Loucy (cell line): ENCODE measurements at regions not wholly inside any gene's neighbourhood (a gene's known extent, or its start where the extent isn't known, plus 50 kb on each side); places are given as distances from the start of the nearest gene placed in this dataset.

Source experiments
- EZH2phosphoT487 ChIP-seq: fragments of 200-600 bp; IDR thresholded peaks from 2 replicates; pipeline ENCODE4 v1.6.1; 2018; ENCODE audit warnings: antibody characterized with exemption, mild to moderate bottlenecking, moderate library complexity, borderline replicate concordance
- TF ChIP-seq, protein P1 (sequence below): fragments of 200-600 bp; sonication (generic); conservative IDR thresholded peaks from 2 replicates; pipeline ENCODE4 v1.5.1; 2014; ENCODE audit warnings: mild to moderate bottlenecking, antibody characterized with exemption, low read length

DNA sequence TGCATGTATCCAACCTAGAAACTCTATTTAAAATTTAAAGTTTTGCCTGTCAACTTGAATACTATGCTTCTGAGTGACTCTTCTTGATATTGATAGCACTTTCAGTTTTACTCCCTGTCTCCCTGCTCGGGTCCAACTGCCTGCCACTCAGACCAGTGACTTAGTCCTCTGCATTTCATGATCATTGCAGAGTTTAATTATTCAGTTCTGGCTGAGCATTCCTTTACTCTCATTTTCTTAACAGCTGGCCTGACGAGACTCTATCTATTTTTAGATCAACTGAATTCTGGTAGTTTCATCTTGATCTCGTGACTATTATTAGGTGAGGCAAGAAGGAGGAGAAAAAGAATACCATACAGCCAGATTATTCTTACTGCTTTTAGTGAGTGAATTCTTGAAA is 617.4 kb downstream of the SI start:
- TF ChIP-seq, protein P1, sequence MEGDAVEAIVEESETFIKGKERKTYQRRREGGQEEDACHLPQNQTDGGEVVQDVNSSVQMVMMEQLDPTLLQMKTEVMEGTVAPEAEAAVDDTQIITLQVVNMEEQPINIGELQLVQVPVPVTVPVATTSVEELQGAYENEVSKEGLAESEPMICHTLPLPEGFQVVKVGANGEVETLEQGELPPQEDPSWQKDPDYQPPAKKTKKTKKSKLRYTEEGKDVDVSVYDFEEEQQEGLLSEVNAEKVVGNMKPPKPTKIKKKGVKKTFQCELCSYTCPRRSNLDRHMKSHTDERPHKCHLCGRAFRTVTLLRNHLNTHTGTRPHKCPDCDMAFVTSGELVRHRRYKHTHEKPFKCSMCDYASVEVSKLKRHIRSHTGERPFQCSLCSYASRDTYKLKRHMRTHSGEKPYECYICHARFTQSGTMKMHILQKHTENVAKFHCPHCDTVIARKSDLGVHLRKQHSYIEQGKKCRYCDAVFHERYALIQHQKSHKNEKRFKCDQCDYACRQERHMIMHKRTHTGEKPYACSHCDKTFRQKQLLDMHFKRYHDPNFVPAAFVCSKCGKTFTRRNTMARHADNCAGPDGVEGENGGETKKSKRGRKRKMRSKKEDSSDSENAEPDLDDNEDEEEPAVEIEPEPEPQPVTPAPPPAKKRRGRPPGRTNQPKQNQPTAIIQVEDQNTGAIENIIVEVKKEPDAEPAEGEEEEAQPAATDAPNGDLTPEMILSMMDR: no peak
- TF ChIP-seq EZH2phosphoT487: no peak
